Middle frontal gyrus (tissue), 1 donor: ENCODE measurements at regions not wholly inside any gene's neighbourhood (a gene's known extent, or its start where the extent isn't known, plus 50 kb on each side); places are given as distances from the start of the nearest gene placed in this dataset.
"Not testable (repeated sequence)": the region's sequence is repeated elsewhere in the genome, so short reads cannot be mapped to it uniquely, and the experiment has no call there.

ENCODE experiments used
- DNase-seq: peaks from one replicate; pipeline ENCODE4 v3.0.0-alpha.2; 2015; ENCODE audit warnings: low spot score; ENCODE audit errors: extremely low spot score

DNA sequence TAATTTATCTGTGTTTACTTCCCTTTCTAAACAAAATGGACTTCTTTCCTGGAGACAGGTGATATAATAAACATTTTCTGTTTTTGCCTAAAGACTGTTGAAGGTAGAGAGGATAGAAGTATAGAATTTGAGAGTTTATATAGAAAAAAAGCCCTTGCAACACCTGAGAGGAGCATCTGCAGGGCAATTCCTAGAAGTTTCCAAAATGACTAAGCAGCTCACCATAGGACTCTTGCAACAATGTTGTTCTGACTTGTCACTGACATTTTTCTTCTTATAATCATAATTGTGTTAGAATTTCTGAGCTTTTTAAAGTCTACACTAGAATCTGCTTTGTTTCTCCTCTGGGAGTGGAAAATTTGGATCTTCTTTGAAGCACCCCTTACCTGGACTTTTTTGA lies 216.8 kb downstream of the TUSC1 start:
- DNase-seq, result no peak

DNA sequence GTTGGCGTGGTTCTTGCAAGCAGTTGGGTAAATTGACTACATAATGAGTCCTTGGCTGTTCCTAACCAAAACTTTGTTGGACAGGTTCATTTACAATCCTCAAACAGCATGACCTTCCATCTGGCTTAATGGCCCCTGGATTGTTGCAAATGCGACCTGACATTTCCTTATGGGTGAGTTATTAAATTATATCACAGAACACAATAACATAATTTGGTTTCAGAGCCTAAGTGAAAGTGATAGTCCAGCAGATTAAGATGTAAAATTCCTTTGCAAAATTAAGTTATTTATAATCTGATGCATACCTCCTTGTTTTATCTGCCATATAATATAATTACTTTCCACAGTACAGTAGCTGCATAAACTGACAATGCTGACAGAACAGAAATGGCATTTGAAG lies 224.4 kb downstream of the TUSC1 start:
- no peak for DNase-seq

DNA sequence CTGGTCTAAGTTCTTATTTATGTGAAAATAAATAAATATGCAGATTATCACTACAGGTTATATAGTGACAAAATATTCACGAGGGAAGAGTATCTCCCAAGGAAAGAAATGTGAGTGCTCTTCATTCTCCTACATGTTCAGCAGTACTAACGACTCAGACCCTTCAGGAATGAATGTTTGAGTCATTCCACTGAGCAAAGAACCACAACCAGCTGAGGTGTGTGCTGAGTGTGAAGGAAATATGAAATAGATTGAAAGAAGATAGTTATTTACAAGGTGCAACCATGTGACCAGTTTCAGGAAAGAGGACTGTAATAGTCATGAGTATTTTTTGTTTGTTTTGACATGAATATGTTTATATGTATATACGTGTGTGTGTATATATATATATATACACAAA lies 228.7 kb downstream of the TUSC1 start:
- no peak for DNase-seq

DNA sequence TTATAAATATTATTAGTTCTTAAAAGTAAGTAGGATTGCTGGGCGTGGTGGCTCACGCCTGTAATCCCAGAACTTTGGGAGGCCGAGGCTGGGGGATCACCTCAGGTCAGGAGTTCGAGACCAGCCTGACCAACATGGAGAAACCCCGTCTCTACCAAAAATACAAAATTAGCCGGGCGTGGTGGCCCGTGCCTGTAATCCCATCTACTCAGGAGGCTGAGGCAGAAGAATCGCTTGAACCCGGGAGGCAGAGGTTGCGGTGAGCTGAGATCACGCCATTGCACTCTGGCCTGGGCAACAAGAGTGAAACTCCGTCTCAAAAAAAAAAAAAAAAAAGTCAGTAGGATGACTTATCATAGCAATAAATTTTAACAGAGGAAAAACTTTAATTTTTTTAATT lies 232.5 kb downstream of the TUSC1 start:
- not testable (repeated sequence) for DNase-seq

DNA sequence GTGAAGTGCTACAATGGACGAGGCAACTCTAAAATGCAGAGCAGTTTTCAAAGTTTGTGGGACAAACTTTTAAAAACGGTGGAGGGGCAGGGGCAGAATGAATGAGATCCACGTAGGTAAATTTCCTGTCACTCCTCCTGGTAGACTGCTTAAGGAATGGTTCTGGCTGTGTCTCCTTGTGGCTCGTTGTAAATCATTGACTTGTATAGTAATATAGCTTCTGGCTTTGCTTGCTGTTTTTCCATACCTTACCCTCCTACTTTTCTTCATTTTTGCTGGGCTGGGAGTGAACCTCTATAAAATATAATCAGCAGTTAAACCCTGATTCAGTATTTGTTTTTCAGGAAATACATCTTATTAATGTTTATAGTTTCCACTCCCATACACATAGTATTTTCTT lies 235.7 kb downstream of the TUSC1 start:
- no peak for DNase-seq

DNA sequence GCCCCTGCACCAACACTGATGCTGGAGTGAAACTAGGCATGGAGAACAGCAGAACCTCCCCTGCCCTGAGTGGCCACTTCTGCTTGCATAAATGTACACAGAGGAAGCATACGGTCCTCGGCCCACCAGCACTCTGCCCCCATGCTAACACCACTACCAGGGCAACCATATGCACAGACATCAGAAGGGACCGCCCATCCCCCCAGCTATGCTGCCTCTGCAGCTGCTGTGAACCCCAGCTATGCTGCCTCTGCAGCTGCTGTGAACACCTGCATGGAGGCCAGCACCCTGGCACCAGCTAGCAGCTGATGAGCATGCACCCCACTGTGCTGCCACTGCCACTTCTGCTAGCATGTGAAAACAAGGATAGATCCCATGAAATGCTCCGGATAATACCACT lies 250.3 kb downstream of the TUSC1 start:
- no peak for DNase-seq

DNA sequence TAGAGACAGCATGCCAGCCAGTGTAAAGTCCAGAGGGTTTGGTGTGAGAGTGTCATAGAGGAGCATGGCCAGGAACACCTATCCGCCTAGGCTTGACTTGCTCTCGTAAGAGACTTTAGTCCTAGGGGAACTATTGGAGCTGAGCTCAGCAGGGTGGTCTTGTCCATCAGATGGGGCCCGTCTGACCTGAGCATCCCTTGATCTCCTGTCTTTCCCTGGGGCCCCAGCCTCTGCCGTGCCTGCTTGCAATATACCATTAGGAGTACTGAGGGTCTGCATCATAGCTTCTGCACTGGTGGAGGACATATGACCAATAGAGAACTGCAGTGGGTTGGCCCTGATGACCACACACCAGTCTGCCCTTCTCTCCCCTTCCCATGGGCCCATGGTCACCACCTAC lies 251.0 kb downstream of the TUSC1 start:
- DNase-seq, result no peak

DNA sequence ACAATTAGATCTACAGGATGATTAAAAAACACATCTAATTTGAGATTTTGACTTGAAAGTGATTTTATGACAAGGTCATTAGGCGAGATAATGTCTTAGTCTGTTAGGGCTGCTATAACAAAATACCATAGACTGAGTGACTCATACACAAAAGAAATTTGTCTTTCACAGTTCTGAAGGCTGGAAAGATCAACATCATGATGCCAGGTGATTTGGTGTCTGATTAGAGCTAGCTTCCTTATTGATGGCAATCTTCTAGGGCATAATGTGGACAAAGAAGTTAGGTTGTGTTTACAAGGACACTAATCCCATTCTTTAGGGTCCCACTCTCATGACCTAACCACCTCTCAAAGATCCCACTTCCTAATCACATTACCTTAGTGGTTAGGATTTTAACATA lies 256.7 kb downstream of the TUSC1 start:
- DNase-seq, result no peak

DNA sequence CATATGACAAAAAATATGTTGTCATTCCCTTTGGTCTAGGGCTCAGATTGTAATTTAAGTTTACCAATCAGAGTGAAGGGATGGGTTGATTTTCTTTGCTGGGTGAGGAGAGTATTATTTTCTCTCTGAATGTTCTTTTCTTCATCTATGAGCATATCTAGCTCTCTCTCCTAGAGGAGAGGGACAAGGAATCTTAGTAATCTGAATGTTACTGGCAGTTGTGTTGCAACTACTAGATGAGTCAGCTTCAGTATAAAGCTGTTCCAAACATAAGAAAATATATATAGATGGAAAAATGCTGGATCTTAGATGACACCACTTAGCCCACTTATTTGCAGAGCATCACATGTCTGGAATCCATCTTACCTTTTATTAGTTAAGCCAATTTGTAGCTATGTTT lies 259.3 kb downstream of the TUSC1 start:
- no peak for DNase-seq

DNA sequence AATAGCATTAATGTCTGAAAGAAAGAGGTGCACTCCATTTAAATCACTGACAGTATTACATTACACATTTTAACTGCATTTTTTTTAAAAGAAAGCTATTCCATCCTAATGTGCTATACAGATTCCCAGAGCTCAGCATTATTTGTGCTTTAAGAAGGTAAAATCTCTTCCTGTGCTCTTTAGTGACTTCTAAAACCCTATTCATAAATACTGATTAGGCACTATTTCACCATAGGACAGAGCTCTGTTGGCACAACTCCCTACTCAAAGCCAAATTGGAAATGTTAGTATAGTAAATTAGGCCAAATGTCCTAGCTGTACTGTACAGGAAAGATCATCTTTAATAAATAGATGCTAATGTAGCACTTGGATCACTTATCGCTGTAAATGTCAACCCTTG lies 262.5 kb downstream of the TUSC1 start:
- DNase-seq, result no peak

DNA sequence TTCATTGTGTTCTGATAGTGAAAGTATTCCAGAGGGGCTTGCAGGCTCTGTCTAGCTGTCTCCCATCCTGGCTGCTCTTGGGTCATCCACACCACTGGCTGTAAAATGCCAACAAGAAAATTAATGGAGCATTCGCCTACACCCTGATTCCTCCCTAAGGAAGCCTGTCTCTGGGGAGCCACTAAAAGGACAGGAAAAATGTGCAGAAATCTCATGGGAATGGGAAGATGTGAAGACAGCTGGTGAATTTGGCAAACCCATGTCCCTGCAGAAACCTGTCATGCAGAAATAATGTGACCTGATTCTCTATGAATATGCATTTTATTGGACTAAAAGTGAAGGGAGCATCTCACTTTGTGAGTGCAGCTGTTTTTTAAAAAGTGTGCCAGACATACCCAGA lies 265.6 kb downstream of the TUSC1 start:
- no peak for DNase-seq

DNA sequence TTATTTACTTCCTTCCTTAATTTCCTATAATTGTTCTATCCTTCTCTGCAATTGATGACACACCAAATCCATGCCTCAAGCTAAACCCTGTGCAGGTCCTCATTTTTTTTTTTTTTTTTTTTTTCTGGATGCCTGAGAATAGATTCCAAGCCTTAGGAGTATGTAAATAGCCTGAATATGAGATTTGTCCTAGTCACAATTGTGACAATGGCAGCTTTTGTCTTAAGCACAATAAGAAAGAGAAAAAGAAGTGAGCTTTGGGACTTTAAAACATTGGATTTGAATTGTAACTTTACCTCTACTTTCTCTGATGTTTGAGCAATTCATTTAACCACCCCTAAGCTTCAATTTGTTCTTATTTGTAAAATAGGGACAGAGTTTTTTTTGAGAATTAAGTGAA lies 280.5 kb downstream of the TUSC1 start:
- DNase-seq, result no peak

DNA sequence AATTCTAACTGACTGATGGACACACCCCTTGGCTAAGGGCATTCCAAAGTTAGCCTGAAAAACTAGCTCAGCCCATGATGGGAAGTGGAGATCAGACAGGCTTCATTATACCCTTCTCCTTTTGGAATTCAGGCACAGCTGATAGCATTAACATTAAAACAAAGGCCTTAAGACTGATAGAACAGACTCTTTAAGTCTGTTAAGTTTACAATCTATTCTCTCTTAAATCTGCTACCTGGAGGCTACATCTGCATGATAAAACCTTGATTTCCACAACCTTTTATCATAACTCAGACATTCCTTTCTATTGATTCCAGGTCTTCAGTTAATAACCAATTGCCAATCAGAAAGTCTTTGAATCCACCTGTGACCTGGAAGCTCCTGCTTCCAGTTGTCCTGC lies 281.4 kb downstream of the TUSC1 start:
- no peak for DNase-seq

DNA sequence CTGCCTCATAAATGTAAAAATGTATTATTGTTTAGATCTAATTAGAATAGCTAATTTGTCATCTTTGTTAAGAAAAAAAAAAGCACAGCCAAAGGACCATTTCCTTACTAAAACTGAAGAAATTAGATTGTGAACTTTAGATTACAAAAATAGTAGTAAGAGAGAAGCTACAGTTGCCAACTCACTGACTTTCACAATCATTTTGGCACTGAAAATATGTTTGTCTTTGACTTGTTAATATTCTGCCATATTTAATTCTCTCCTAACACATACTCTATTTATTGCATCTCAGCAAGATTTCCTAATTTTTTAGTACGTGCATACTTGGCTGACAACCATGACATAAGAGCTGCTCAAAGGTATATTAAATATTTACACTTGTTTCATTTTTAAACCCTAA lies 297.1 kb downstream of the TUSC1 start:
- no peak for DNase-seq

DNA sequence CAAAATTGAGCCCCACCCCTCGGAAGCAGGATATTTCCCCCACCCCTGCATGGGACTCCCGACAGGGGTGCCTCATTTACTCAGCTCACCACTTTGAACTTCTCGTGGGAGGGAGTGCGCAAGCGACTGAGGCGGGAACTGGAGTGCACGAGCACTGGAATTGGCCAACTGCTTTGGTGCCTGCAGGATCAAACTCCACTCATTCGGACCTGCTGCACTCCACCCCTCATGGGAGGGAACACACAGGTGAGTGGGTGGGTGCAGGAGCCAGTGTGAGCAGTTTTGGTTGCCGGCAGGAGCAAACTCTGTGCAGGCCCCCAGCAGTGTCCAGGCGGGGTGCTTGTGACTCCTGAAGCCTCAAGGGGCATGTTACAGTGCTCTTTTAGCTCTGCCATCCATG lies 301.2 kb downstream of the TUSC1 start:
- no peak for DNase-seq

DNA sequence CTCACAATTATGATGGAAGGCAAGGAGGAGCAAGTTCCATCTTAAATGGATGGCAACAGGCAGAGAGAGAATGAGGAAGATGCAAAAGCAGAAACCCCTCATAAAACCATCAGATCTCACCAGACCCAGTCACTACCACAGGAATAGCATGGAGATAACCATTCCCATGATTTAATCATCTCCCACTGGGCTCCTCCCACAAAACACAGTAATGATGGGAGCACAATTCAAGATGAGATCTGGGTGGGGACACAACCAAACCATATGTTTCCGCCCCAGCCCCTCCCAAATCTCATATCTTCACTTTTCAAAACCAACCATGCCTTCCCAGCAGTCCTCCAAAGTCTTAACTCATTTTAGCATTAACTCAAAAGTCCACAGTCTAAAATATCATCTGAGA lies 304.0 kb downstream of the TUSC1 start:
- no peak for DNase-seq

DNA sequence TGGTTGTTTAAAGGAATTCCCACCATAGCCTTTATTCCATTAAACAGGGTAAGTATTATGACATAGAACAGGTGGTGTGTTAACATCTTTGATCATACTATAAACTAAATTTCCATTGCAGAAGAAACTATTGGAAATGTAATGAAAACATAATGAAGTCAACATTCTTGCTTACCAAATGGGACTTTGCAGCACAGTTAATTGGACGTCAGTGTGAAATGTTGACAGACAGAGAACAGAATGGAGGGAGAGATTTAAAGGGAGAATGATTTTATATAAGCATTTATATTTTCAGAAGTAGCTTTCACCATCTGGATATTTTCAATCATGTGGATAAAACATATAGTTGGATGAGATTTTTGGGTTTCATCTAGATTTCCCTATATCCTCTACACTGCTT lies 311.3 kb downstream of the TUSC1 start:
- no peak for DNase-seq

DNA sequence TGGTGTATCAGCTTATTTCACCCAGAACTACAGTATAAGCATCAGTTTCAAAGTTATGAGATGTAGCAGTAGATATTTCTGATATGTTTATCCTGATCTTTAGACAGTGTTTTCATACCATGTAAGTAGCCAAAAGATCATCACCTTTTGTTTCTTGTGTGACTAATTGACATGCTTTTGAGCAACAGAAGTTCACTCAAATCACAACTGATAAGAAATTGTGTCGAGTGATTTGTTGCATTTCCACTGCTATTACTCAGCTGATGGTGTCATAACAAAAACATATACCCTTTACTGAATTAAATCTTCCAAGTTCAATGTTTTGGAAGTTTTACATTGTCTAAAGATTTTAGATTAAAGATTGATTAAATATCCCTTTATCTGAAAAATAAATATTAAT lies 324.5 kb downstream of the TUSC1 start:
- no peak for DNase-seq

DNA sequence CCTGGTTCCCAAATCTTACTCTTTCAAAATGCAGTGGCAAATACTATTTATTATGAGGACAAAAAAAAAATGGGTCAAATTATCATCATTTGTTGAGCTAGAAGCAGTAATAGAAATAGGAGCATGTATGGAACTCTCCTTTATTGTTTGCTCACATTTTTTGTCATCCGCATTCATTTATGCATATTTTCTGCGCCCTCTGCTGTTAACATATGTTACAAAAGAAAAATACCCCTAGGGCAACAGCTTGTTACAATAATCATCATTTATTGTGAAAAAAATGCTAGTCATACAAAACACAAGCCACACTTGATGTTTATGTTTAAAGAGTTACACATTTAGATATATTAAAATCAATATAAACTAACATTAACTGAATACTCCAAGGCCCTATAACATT lies 328.2 kb downstream of the TUSC1 start:
- no peak for DNase-seq

DNA sequence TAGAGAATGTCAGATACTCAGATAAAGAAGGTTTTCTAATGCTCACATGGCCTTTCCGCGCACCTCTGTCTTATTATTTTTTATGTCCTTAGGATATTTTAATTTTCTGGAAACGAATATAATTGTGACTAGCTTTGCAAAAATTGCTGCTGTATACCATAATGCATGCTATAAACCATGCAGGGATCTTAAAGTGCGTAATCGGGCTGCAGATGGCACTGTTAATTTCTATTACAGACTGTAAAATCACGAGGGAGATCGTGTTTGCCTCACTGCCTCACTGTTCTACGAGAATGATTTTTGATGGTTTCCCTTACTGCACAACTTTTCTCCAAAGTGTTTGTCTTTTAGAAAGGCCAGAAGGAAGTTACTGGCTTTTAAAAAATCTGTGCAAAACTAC lies 356.1 kb downstream of the TUSC1 start:
- DNase-seq, result no peak

DNA sequence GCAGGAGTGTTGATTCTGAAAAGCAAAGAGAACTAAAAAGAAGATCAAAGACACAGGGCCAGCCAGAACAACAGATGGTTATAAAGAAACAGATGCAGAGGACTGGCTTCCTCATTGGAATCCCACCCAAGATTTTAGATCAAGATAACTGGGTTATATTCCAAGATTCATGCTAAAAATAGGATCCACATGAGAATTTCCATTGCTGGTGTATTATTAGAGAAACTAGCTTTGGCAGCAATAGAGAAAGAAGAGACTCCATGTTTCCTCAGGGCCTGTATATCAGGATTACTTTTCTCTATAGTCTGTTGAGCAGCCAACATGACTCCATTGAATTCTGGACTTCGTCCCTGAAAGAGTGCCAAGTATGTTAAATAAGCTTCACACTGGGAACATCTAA lies 367.3 kb downstream of the TUSC1 start:
- DNase-seq, result no peak

DNA sequence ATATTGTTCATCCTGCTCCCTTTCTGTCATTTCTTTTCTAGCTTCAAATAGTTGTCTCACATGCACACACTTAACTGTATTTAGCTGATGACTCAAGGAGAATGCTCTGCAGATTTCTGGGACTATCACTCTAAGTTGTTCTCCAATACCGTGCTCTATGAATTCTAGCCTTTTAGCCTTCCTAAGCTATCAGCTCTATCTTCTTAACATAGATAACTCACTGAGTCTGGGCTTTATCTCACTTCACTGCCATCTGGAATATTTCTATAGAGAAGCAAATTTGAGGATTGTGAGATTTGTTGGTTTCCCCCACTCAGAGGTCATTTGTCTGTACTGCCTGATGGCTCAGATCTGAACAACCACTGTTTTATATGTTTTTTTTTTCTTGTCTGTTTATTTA lies 369.7 kb downstream of the TUSC1 start:
- DNase-seq, result no peak

DNA sequence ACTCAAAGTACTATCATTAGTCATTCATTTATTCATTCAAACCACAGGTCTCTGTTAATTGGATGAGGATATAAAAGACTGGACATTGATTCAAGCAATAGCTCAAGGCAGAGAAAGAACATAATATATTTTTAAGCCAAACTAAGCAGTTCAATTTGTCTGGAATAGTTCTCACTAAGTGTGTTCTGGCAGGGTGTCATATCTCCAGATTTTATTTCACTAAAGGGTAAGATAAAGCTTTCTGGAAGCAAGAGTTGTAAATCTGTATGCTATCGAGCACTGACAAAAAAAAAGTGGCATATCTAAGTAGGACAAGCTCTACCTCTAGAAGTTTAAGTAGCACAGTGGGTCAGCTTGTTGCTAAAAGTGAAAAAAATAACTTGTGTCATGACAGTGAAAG lies 375.6 kb downstream of the TUSC1 start:
- DNase-seq, result no peak

DNA sequence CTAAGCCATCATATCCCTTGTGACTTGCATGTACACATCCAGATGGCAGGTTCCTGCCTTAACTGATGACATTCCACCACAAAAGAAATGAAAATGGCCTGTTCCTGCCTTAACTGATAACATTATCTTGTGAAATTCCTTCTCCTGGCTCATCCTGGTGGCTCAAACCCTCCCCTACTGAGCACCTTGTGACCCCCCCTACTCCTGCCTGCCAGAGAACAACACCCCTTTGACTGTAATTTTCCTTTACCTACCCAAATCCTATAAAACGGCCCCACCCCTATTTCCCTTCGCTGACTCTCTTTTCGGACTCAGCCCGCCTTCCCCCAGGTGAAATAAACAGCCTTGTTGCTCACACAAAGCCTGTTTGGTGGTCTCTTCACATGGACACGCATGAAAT lies 390.0 kb downstream of the TUSC1 start:
- DNase-seq, result not testable (repeated sequence)

DNA sequence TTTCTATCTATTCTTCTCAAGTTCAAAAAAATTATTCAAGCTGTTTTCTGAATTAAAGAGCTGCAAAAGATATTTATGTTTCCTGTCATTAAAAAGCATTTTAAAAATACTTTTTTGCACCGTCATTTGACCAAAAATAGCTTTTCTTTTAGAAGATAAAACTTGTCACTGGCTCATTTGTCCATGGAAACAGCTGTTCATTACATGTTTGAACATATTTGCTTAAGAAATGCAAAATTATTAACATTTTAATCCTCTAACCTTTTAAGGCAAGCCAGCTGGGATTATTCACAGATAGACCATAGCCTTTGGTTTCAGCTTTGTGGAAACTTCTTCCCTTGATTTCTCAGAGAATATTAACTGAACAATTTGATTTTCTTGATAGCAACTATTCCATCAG lies 393.9 kb downstream of the TUSC1 start:
- DNase-seq, result no peak
